ENCODE measurements at regions not wholly inside any gene's neighbourhood (a gene's known extent, or its start where the extent isn't known, plus 50 kb on each side); places are given as distances from the start of the nearest gene placed in this dataset.

DNA sequence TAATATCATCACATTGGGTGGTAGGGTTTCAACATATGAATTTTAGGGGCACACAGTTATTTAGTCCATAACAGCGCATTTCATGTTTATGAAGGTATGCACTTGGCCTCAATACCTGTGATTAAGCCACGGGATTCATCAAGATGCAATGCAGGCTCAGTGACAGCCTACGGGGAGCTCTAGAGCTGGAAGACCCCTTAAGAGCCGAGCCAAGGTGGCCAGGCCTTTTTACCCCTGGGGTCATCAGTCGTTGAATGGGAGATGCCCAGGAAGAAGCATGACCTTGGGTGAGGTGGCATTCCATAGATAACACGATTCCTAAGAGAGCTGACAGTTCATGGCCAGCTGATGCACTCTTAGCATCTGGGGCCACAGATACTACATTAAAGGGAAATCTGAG is 380.0 kb downstream of the ZNF536 start:
- TF ChIP-seq, protein P1, sequence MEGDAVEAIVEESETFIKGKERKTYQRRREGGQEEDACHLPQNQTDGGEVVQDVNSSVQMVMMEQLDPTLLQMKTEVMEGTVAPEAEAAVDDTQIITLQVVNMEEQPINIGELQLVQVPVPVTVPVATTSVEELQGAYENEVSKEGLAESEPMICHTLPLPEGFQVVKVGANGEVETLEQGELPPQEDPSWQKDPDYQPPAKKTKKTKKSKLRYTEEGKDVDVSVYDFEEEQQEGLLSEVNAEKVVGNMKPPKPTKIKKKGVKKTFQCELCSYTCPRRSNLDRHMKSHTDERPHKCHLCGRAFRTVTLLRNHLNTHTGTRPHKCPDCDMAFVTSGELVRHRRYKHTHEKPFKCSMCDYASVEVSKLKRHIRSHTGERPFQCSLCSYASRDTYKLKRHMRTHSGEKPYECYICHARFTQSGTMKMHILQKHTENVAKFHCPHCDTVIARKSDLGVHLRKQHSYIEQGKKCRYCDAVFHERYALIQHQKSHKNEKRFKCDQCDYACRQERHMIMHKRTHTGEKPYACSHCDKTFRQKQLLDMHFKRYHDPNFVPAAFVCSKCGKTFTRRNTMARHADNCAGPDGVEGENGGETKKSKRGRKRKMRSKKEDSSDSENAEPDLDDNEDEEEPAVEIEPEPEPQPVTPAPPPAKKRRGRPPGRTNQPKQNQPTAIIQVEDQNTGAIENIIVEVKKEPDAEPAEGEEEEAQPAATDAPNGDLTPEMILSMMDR (IDR thresholded peaks at IDR 0.05): no peak
- TF ChIP-seq EP300 (IDR thresholded peaks at IDR 0.05): no peak
- TF ChIP-seq POLR2A (IDR thresholded peaks at IDR 0.05): no peak

Data from tibial nerve (tissue), 4 donors.